ENCODE measurements at regions not wholly inside any gene's neighbourhood (a gene's known extent, or its start where the extent isn't known, plus 50 kb on each side); places are given as distances from the start of the nearest gene placed in this dataset.

GRCh38 chr4:134906404-134907023 lies 704.9 kb upstream of the PABPC4L start:
- no peaks in the 10 kb centered on the region for H3K4me1 ChIP-seq (ENCODE audit: control insufficient read depth in 1 of 2, low read depth in 2 of 2)
- DNase-seq (ENCODE audit: low spot score) (no peak), ATAC-seq (ENCODE audit: insufficient number of reproducible peaks, low FRiP score, low read depth) (no peak)
- no peaks in the 10 kb centered on the region for H3K27me3 ChIP-seq (replicated peaks; ENCODE audit: insufficient read depth)
- TF ChIP-seq CTCF (IDR thresholded peaks at IDR 0.05): no peak
- no peaks in the 10 kb centered on the region for H3K9me3 ChIP-seq
- H3K4me3 ChIP-seq: no peak overlapping the region
- H3K36me3 ChIP-seq: no peaks in the 10 kb centered on the region
- H3K27ac ChIP-seq: no peak overlapping the region

GRCh38 chr4:134905061-134905460 lies 703.5 kb upstream of the PABPC4L start:
- no peak for TF ChIP-seq CTCF (IDR thresholded peaks at IDR 0.05)
- Histone ChIP-seq H3K27me3 (replicated peaks; ENCODE audit: insufficient read depth) (no peaks in the 10 kb centered on the region), H3K9me3 (no peaks in the 10 kb centered on the region), H3K4me1 (ENCODE audit: control insufficient read depth in 1 of 2, low read depth in 2 of 2) (no peaks in the 10 kb centered on the region), H3K27ac (no peak overlapping the region), H3K36me3 (no peaks in the 10 kb centered on the region), H3K4me3 (no peak overlapping the region)
- ATAC-seq (ENCODE audit: insufficient number of reproducible peaks, low FRiP score, low read depth) (no peak), DNase-seq (ENCODE audit: low spot score) (no peak)

- no peak overlapping the region for H3K27ac ChIP-seq
- ATAC-seq (ENCODE audit: insufficient number of reproducible peaks, low FRiP score, low read depth): no peak
- no peak for DNase-seq (ENCODE audit: low spot score)
Observed at GRCh38 chr4:134888156-134888555, 686.6 kb upstream of the PABPC4L start.

GRCh38 chr4:134885436-134885835 lies 683.8 kb upstream of the PABPC4L start:
- ATAC-seq (ENCODE audit: insufficient number of reproducible peaks, low FRiP score, low read depth) (no peak), DNase-seq (ENCODE audit: low spot score) (no peak)
- Histone ChIP-seq H3K4me3 (no peak overlapping the region), H3K27me3 (replicated peaks; ENCODE audit: insufficient read depth) (no peaks in the 10 kb centered on the region), H3K27ac (no peak overlapping the region), H3K4me1 (ENCODE audit: control insufficient read depth in 1 of 2, low read depth in 2 of 2) (no peaks in the 10 kb centered on the region), H3K36me3 (no peaks in the 10 kb centered on the region), H3K9me3 (no peaks in the 10 kb centered on the region)
- TF ChIP-seq CTCF (IDR thresholded peaks at IDR 0.05): no peak

More at GRCh38 chr4:134888156-134888555, 686.6 kb upstream of the PABPC4L start:
- no peaks in the 10 kb centered on the region for H3K4me1 ChIP-seq (ENCODE audit: control insufficient read depth in 1 of 2, low read depth in 2 of 2)
- H3K9me3 ChIP-seq: no peaks in the 10 kb centered on the region
- no peak overlapping the region for H3K4me3 ChIP-seq
- no peaks in the 10 kb centered on the region for H3K27me3 ChIP-seq (replicated peaks; ENCODE audit: insufficient read depth)
- no peak for TF ChIP-seq CTCF (IDR thresholded peaks at IDR 0.05)
- no peaks in the 10 kb centered on the region for H3K36me3 ChIP-seq

GRCh38 chr4:134883831-134884449 lies 682.4 kb upstream of the PABPC4L start:
- Histone ChIP-seq H3K36me3 (no peaks in the 10 kb centered on the region), H3K4me1 (ENCODE audit: control insufficient read depth in 1 of 2, low read depth in 2 of 2) (no peaks in the 10 kb centered on the region), H3K9me3 (no peaks in the 10 kb centered on the region), H3K27me3 (replicated peaks; ENCODE audit: insufficient read depth) (no peaks in the 10 kb centered on the region), H3K4me3 (no peak overlapping the region), H3K27ac (no peak overlapping the region)
- no peak for ATAC-seq (ENCODE audit: insufficient number of reproducible peaks, low FRiP score, low read depth)
- no peak for TF ChIP-seq CTCF (IDR thresholded peaks at IDR 0.05)
- no peak for DNase-seq (ENCODE audit: low spot score)
